ENCODE measurements at regions not wholly inside any gene's neighbourhood (a gene's known extent, or its start where the extent isn't known, plus 50 kb on each side); places are given as distances from the start of the nearest gene placed in this dataset.

GRCh38 chr12:81949416-81949815, 190.3 kb upstream of the PPFIA2 start:
- POLR2A ChIA-PET = no interaction called here
- no peak for DNase-seq
- H3K9ac ChIP-seq (ENCODE audit: low read length) = no peak overlapping the region
- H2AFZ ChIP-seq (ENCODE audit: insufficient read depth, low read depth, low read length, poor library complexity, severe bottlenecking) = no peak overlapping the region
- TF ChIP-seq EZH2 (IDR thresholded peaks at IDR 0.05; ENCODE audit: borderline replicate concordance, insufficient read depth, low read depth, low read length, poor library complexity, severe bottlenecking) (no peak), CTCF (IDR thresholded peaks at IDR 0.05) (no peak)
- H3K4me3 ChIP-seq (ENCODE audit: control extremely low read depth in 1 of 5, extremely low read depth in 1 of 5, insufficient read depth in 1 of 5, low read depth in 2 of 5, low read length in 4 of 5) = no peak overlapping the region
- H3K9me3 Mint-ChIP-seq (ENCODE audit: insufficient read depth) = no peaks in the 10 kb centered on the region
- H3K79me2 ChIP-seq (ENCODE audit: control insufficient read depth, insufficient read depth, low read length) = no peaks in the 10 kb centered on the region
- no peaks in the 10 kb centered on the region for H3K27me3 Mint-ChIP-seq
- no peaks in the 10 kb centered on the region for H3K36me3 ChIP-seq (replicated peaks in 1 of 2; ENCODE audit: control extremely low read depth in 1 of 2, control insufficient read depth in 1 of 2, extremely low read depth in 1 of 2, insufficient read depth in 2 of 2, low read length in 1 of 2)
- no peak overlapping the region for H3K27ac ChIP-seq (ENCODE audit: low read length in 2 of 2)
- no peak overlapping the region for H3K4me2 ChIP-seq (replicated peaks; ENCODE audit: low read depth, low read length, poor library complexity, severe bottlenecking)
- no peaks in the 10 kb centered on the region for H3K9me3 ChIP-seq (ENCODE audit: control extremely low read depth in 1 of 3, control insufficient read depth in 2 of 3, insufficient read depth in 1 of 3, low read length in 2 of 3)
- intact Hi-C loops (cut with micrococcal nuclease) = no loop called here
- no peak overlapping the region for H3K27ac Mint-ChIP-seq
- no peaks in the 10 kb centered on the region for H3K4me1 ChIP-seq (ENCODE audit: control insufficient read depth in 2 of 2, insufficient read depth in 2 of 2, low read length in 2 of 2)
- H3K4me1 Mint-ChIP-seq = no peaks in the 10 kb centered on the region
- CTCF ChIA-PET = no interaction called here
- no peak for ATAC-seq (ENCODE audit: low read depth)
- no peak overlapping the region for H3K4me3 Mint-ChIP-seq
- no peaks in the 10 kb centered on the region for H3K27me3 ChIP-seq (replicated peaks in 1 of 4; ENCODE audit: control extremely low read depth in 1 of 4, control insufficient read depth in 3 of 4, insufficient read depth in 4 of 4, low read length in 3 of 4)
- WGBS (ENCODE audit: insufficient coverage) = no CpG with 5 or more reads among the region's 2 CpGs
- no peaks in the 10 kb centered on the region for H4K20me1 ChIP-seq (ENCODE audit: control insufficient read depth, insufficient read depth, low read length, poor library complexity, severe bottlenecking)

GRCh38 chr12:81944886-81945285, 185.7 kb upstream of the PPFIA2 start:
- H3K9me3 ChIP-seq (ENCODE audit: control extremely low read depth in 1 of 3, control insufficient read depth in 2 of 3, insufficient read depth in 1 of 3, low read length in 2 of 3) = no peaks in the 10 kb centered on the region
- TF ChIP-seq CTCF (IDR thresholded peaks at IDR 0.05) (no peak), EZH2 (IDR thresholded peaks at IDR 0.05; ENCODE audit: borderline replicate concordance, insufficient read depth, low read depth, low read length, poor library complexity, severe bottlenecking) (no peak)
- ATAC-seq (ENCODE audit: low read depth) (no peak), DNase-seq (no peak)
- CTCF ChIA-PET = no interaction called here
- no peak overlapping the region for H3K4me2 ChIP-seq (replicated peaks; ENCODE audit: low read depth, low read length, poor library complexity, severe bottlenecking)
- no peak overlapping the region for H2AFZ ChIP-seq (ENCODE audit: insufficient read depth, low read depth, low read length, poor library complexity, severe bottlenecking)
- H3K79me2 ChIP-seq (ENCODE audit: control insufficient read depth, insufficient read depth, low read length) = no peaks in the 10 kb centered on the region
- WGBS (ENCODE audit: insufficient coverage) = 20% methylated on average over 1 of the region's 2 CpGs
- Mint-ChIP-seq H3K4me1 (no peaks in the 10 kb centered on the region), H3K27ac (no peak overlapping the region), H3K9me3 (ENCODE audit: insufficient read depth) (peaks cover 2% of the 10 kb centered on the region), H3K4me3 (no peak overlapping the region), H3K27me3 (no peaks in the 10 kb centered on the region)
- intact Hi-C loops (cut with micrococcal nuclease) = no loop called here
- POLR2A ChIA-PET = no interaction called here
- H3K4me3 ChIP-seq (ENCODE audit: control extremely low read depth in 1 of 5, extremely low read depth in 1 of 5, insufficient read depth in 1 of 5, low read depth in 2 of 5, low read length in 4 of 5) = no peak overlapping the region
- H4K20me1 ChIP-seq (ENCODE audit: control insufficient read depth, insufficient read depth, low read length, poor library complexity, severe bottlenecking) = no peaks in the 10 kb centered on the region
- no peaks in the 10 kb centered on the region for H3K27me3 ChIP-seq (replicated peaks in 1 of 4; ENCODE audit: control extremely low read depth in 1 of 4, control insufficient read depth in 3 of 4, insufficient read depth in 4 of 4, low read length in 3 of 4)
- no peaks in the 10 kb centered on the region for H3K4me1 ChIP-seq (ENCODE audit: control insufficient read depth in 2 of 2, insufficient read depth in 2 of 2, low read length in 2 of 2)
- no peak overlapping the region for H3K27ac ChIP-seq (ENCODE audit: low read length in 2 of 2)
- H3K36me3 ChIP-seq (replicated peaks in 1 of 2; ENCODE audit: control extremely low read depth in 1 of 2, control insufficient read depth in 1 of 2, extremely low read depth in 1 of 2, insufficient read depth in 2 of 2, low read length in 1 of 2) = no peaks in the 10 kb centered on the region
- no peak overlapping the region for H3K9ac ChIP-seq (ENCODE audit: low read length)
